Fibroblast of lung (primary cell): ENCODE measurements at regions not wholly inside any gene's neighbourhood (a gene's known extent, or its start where the extent isn't known, plus 50 kb on each side); places are given as distances from the start of the nearest gene placed in this dataset.

Experiments
- DNase-seq, 2 donors: peaks; one replicate each; pipeline versions ENCODE4 v3.0.0 to v3.0.0-alpha.2; 2010; ENCODE audit warnings: low read depth in 2 of 2
- H2AFZ ChIP-seq: 2 replicates; pipeline ENCODE4 v1.5.1; 2012; ENCODE audit warnings: low read length, control low read depth, inconsistent platforms
- H3K27ac ChIP-seq: 2 replicates; pipeline ENCODE4 v1.5.1; 2011; ENCODE audit warnings: low read length, control low read depth; ENCODE audit not compliant: insufficient read depth
- H3K27me3 ChIP-seq: 2 replicates; pipeline ENCODE4 v1.5.1; 2011; ENCODE audit warnings: mild to moderate bottlenecking, low read length; ENCODE audit not compliant: control insufficient read depth, insufficient read depth
- H3K36me3 ChIP-seq: 2 replicates; pipeline ENCODE4 v1.5.1; 2011; ENCODE audit warnings: low read length; ENCODE audit not compliant: control insufficient read depth, insufficient read depth
- H3K4me1 ChIP-seq: 2 replicates; pipeline ENCODE4 v1.5.1; 2011; ENCODE audit warnings: low read length; ENCODE audit not compliant: control insufficient read depth, insufficient read depth; ENCODE audit errors: extremely low read depth
- H3K4me2 ChIP-seq: 2 replicates; pipeline ENCODE4 v1.5.1; 2011; ENCODE audit warnings: low read length, control low read depth; ENCODE audit not compliant: insufficient read depth; ENCODE audit errors: extremely low read depth
- H3K4me3 ChIP-seq, 4 experiments: fragments of 200-600 bp in 1 of 4; sonication (generic) in 1 of 4; replicated peaks in 1 of 4; 2 replicates each; pipeline ENCODE4 v1.5.1; 2011 to 2016; ENCODE audit warnings: low read length in 4 of 4, low read depth in 3 of 4, mild to moderate bottlenecking in 3 of 4, control low read depth in 2 of 4, inconsistent platforms in 1 of 4, mixed read lengths in 1 of 4; ENCODE audit not compliant: insufficient read depth in 1 of 4; ENCODE audit errors: control extremely low read depth in 1 of 4
- H3K79me2 ChIP-seq: 2 replicates; pipeline ENCODE4 v1.5.1; 2012; ENCODE audit warnings: mild to moderate bottlenecking, low read length, inconsistent platforms; ENCODE audit not compliant: control insufficient read depth, insufficient read depth
- H3K9ac ChIP-seq: 2 replicates; pipeline ENCODE4 v1.5.1; 2011; ENCODE audit warnings: mild to moderate bottlenecking, low read length, control low read depth; ENCODE audit not compliant: insufficient read depth
- H3K9me3 ChIP-seq: 2 replicates; pipeline ENCODE4 v1.5.1; 2012; ENCODE audit warnings: low read depth, low read length; ENCODE audit not compliant: control insufficient read depth, insufficient read depth
- H4K20me1 ChIP-seq: 2 replicates; pipeline ENCODE4 v1.5.1; 2011; ENCODE audit warnings: low read length; ENCODE audit not compliant: control insufficient read depth, insufficient read depth; ENCODE audit errors: extremely low read depth
- EZH2 ChIP-seq: IDR thresholded peaks from 2 replicates; pipeline ENCODE4 v1.5.1; 2012; ENCODE audit warnings: low read length, control low read depth, mild to moderate bottlenecking; ENCODE audit errors: missing control alignments
- TF ChIP-seq, protein P1 (sequence below), 2 donors: IDR thresholded peaks in 1 of 2; conservative IDR thresholded peaks in 1 of 2; 1 replicate in 1 of 2; 2 replicates in 1 of 2; pipeline ENCODE4 v1.5.1; 2011 to 2012; ENCODE audit warnings: low read length in 2 of 2, control low read depth in 1 of 2, inconsistent platforms in 1 of 2, low read depth in 1 of 2, mild to moderate bottlenecking in 1 of 2

- H3K4me2 ChIP-seq, result no peak overlapping the region
- H3K4me1 ChIP-seq, result no peaks in the 10 kb centered on the region
- H3K9me3 ChIP-seq, result no peaks in the 10 kb centered on the region
- no peaks in the 10 kb centered on the region for H4K20me1 ChIP-seq
- H3K27me3 ChIP-seq, result no peaks in the 10 kb centered on the region
- no peak for DNase-seq
- no peak overlapping the region for H3K4me3 ChIP-seq
- H3K36me3 ChIP-seq, result no peaks in the 10 kb centered on the region
- TF ChIP-seq EZH2, result no peak
- TF ChIP-seq, protein P1, sequence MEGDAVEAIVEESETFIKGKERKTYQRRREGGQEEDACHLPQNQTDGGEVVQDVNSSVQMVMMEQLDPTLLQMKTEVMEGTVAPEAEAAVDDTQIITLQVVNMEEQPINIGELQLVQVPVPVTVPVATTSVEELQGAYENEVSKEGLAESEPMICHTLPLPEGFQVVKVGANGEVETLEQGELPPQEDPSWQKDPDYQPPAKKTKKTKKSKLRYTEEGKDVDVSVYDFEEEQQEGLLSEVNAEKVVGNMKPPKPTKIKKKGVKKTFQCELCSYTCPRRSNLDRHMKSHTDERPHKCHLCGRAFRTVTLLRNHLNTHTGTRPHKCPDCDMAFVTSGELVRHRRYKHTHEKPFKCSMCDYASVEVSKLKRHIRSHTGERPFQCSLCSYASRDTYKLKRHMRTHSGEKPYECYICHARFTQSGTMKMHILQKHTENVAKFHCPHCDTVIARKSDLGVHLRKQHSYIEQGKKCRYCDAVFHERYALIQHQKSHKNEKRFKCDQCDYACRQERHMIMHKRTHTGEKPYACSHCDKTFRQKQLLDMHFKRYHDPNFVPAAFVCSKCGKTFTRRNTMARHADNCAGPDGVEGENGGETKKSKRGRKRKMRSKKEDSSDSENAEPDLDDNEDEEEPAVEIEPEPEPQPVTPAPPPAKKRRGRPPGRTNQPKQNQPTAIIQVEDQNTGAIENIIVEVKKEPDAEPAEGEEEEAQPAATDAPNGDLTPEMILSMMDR (conservative IDR thresholded peaks at IDR 0.05 in 1 of 2, IDR thresholded peaks at IDR 0.05 in 1 of 2; ENCODE audit: low read depth in 1 of 2, low read length in 2 of 2), result no peak
- no peak overlapping the region for H2AFZ ChIP-seq
- H3K9ac ChIP-seq, result no peak overlapping the region
- no peak overlapping the region for H3K27ac ChIP-seq
- no peaks in the 10 kb centered on the region for H3K79me2 ChIP-seq
Measured at GRCh38 chr3:4158329-4158728, 144.8 kb upstream of the SETMAR start.

DNA sequence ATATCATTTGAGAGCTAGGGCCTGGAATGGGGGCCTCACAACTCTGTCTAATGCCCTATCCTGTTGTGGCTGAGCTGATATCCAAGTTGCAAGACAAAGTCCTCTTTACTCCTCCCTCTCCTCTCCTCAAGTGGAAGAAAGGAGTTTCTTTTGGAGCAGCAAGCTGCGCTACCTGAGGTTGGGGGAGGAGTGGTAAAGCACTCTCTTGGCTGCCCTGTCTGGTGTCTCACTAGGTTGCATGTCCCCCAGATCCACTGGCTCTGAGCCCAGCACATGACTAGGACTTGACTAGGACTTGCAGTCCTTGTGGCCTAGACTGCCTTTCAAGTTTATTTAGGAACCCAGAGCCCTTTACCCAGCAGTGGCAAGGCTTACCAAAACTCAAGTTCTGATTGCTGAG is 141.1 kb upstream of the SETMAR start:
- Histone ChIP-seq H3K4me1 (no peaks in the 10 kb centered on the region), H3K36me3 (no peaks in the 10 kb centered on the region), H3K9me3 (no peaks in the 10 kb centered on the region), H2AFZ (no peak overlapping the region), H3K9ac (no peak overlapping the region), H3K4me3 (no peak overlapping the region), H3K27me3 (no peaks in the 10 kb centered on the region), H3K27ac (no peak overlapping the region), H4K20me1 (no peaks in the 10 kb centered on the region), H3K79me2 (no peaks in the 10 kb centered on the region), H3K4me2 (no peak overlapping the region)
- no peak for DNase-seq
- TF ChIP-seq, protein P1 (conservative IDR thresholded peaks at IDR 0.05 in 1 of 2, IDR thresholded peaks at IDR 0.05 in 1 of 2; ENCODE audit: low read depth in 1 of 2, low read length in 2 of 2), result no peak
- TF ChIP-seq EZH2, result no peak

- H3K4me1 ChIP-seq, result no peaks in the 10 kb centered on the region
- H3K9me3 ChIP-seq, result no peaks in the 10 kb centered on the region
- no peak overlapping the region for H2AFZ ChIP-seq
- H3K4me2 ChIP-seq, result no peak overlapping the region
- H3K4me3 ChIP-seq, result no peak overlapping the region
- no peak for DNase-seq
- H4K20me1 ChIP-seq, result no peaks in the 10 kb centered on the region
- H3K79me2 ChIP-seq, result no peaks in the 10 kb centered on the region
- H3K27me3 ChIP-seq, result no peaks in the 10 kb centered on the region
- H3K27ac ChIP-seq, result no peak overlapping the region
- no peak for TF ChIP-seq EZH2
- TF ChIP-seq, protein P1 (conservative IDR thresholded peaks at IDR 0.05 in 1 of 2, IDR thresholded peaks at IDR 0.05 in 1 of 2; ENCODE audit: low read depth in 1 of 2, low read length in 2 of 2), result no peak
- H3K9ac ChIP-seq, result no peak overlapping the region
- no peaks in the 10 kb centered on the region for H3K36me3 ChIP-seq
Measured at GRCh38 chr3:4163011-4163410, 140.2 kb upstream of the SETMAR start.
